HG02798 (cell line): ENCODE measurements at regions not wholly inside any gene's neighbourhood (a gene's known extent, or its start where the extent isn't known, plus 50 kb on each side); places are given as distances from the start of the nearest gene placed in this dataset.

Source experiments
- ATAC-seq: cut with Tn5 transposase; IDR thresholded peaks from one replicate; pipeline ENCODE4 v1.9.1; 2021; ENCODE audit warnings: mild to moderate bottlenecking; ENCODE audit not compliant: unreplicated experiment, poor library complexity

GRCh38 chr4:182140547-182140946 lies 102.7 kb upstream of the TENM3 start:
- ATAC-seq: no peak

GRCh38 chr4:182141061-182141460 lies 102.1 kb upstream of the TENM3 start:
- ATAC-seq: no peak

- no peak for ATAC-seq
Measured at GRCh38 chr4:182142176-182143085, 100.8 kb upstream of the TENM3 start.

GRCh38 chr4:182143086-182143821 lies 99.9 kb upstream of the TENM3 start:
- no peak for ATAC-seq

GRCh38 chr4:182143822-182144625 lies 99.2 kb upstream of the TENM3 start:
- peak; percentile 41 for ATAC-seq

GRCh38 chr4:182144626-182145333 lies 98.4 kb upstream of the TENM3 start:
- peak; percentile 43 for ATAC-seq

- no peak for ATAC-seq
Measured at GRCh38 chr4:182145334-182145905, 97.8 kb upstream of the TENM3 start.

- ATAC-seq: no peak
Measured at GRCh38 chr4:182147391-182147790, 95.8 kb upstream of the TENM3 start.

- no peak for ATAC-seq
Measured at GRCh38 chr4:182150645-182151044, 92.6 kb upstream of the TENM3 start.

- no peak for ATAC-seq
Measured at GRCh38 chr4:182155806-182156205, 87.4 kb upstream of the TENM3 start.

- ATAC-seq: no peak
Measured at GRCh38 chr4:182163180-182163579, 80.0 kb upstream of the TENM3 start.

GRCh38 chr4:182169572-182169971 lies 73.6 kb upstream of the TENM3 start:
- ATAC-seq: no peak

- no peak for ATAC-seq
Measured at GRCh38 chr4:182169987-182170386, 73.2 kb upstream of the TENM3 start.

GRCh38 chr4:182170417-182170935 lies 72.7 kb upstream of the TENM3 start:
- no peak for ATAC-seq

- no peak for ATAC-seq
Measured at GRCh38 chr4:182174979-182175378, 68.2 kb upstream of the TENM3 start.

GRCh38 chr4:182175788-182176519 lies 67.2 kb upstream of the TENM3 start:
- no peak for ATAC-seq

- ATAC-seq: no peak
Measured at GRCh38 chr4:182177166-182177565, 66.0 kb upstream of the TENM3 start.

- no peak for ATAC-seq
Measured at GRCh38 chr4:182179105-182179504, 64.1 kb upstream of the TENM3 start.

GRCh38 chr4:182179751-182180150 lies 63.5 kb upstream of the TENM3 start:
- ATAC-seq: no peak
